Middle frontal gyrus (tissue), 1 donor: ENCODE measurements at regions not wholly inside any gene's neighbourhood (a gene's known extent, or its start where the extent isn't known, plus 50 kb on each side); places are given as distances from the start of the nearest gene placed in this dataset.
"Not testable (repeated sequence)": the region's sequence is repeated elsewhere in the genome, so short reads cannot be mapped to it uniquely, and the experiment has no call there.

ENCODE experiments used
- DNase-seq: peaks from one replicate; pipeline ENCODE4 v3.0.0-alpha.2; 2015; ENCODE audit warnings: low spot score; ENCODE audit errors: extremely low spot score

DNA sequence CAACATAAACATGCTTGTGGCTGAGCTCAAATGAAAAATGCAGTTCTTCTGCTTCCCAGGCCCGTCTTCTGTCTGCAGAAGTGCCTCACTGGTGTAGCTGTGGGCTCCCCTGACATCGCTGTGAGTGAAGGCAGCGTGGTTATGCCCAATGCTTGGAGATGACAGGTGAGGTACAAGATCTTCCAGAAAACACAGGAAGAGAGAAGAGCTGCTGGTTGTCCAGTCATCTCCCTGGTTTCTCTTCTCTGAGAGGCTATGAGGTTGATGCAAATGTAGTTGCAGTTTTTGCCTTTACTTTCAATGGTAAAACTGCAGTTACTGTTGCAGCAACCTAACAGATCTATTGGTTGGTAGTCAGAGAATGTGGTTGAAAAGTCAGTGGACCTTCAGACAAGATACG, 223.6 kb downstream of the GATA3 start:
- no peak for DNase-seq

DNA sequence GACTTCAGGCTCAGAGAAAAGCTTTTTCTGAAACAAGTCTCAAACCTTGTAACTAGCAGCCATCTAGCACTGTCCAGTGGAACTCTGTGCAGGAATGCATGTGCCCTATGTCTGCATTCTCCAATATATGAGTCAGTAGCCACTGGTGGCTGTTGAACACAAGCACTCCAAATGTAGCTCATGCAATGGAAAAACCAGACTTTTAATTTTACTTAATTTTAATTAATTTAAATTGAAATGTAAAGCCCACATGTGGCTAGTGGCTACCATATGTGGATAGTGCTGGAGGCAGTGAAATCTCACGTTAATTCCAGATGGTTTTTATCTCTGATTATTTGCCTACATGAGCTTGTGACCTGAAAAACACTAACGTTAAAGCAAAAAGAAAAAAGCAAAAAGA, 225.1 kb downstream of the GATA3 start:
- DNase-seq: no peak

DNA sequence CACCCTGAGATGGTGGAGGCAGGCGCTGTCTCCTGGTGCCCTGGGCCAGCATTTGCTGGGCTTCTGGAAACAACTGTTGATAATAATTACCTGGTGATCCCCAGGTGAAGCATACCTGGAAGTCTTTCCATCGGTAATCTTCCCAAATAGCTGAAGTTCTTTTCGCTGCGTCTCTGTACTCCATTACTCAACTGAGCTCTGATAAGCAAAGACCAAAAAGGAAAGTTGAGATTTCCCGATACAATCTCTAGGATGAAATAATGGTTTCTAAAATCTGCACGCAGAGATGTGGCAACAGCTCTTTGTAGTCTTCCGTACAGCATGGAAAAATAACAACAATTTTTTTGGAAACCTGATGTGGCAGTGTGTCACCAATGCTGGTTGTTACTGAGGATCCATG, 226.5 kb downstream of the GATA3 start:
- no peak for DNase-seq

DNA sequence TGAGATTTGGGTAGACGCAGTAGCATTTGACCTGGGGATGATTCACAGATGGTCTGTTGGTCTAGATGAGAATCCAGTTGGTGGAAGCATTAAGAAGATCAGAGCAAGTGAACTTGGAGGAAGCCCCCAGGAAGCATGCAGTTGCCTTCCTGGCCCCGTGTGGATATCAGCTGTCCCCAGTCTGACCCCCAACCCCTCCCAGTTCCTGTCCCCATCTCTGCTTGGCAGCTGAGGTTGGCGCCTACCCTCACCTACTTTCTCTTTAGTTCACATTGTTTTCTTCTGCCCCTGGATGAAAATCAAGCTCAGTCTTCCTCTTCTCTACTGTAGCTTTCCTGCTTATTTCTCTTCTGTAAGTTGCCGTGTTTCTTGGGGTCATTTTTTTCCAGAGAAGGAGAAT, 227.9 kb downstream of the GATA3 start:
- no peak for DNase-seq

DNA sequence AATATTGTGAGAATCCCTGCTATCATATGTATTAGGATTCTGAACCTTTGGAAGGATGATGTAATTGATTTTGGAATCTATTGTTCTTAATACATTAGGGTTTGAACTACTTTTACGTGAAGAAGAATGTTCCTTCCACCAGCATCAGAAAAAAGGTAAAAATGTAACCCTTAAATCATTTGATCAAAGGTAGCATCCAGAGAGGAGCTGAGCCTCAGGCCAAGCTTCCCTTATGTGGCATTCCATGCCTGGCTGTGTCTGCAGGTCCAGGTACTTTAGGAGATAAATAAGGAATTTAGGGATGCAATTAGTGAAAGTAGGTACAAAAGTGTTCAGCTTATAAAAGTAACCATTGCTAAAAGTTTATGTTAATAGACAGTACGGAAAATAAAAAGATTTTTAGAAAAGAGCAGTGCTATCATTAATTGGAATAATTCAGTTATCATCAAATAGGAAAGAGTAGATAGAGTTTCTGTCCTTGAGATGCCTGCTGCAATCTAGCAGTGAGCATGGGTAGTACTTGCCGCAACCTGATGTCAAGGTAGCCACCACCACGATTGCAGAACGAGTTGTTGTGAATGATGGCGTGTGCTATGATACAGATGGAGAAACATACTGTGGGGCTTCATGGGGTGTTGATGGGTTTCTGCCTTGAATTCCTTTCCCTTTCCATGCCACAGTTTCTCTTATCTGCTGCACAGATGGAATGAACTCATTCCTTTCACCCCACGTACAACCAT, 228.8 kb downstream of the GATA3 start:
- no peak for DNase-seq

DNA sequence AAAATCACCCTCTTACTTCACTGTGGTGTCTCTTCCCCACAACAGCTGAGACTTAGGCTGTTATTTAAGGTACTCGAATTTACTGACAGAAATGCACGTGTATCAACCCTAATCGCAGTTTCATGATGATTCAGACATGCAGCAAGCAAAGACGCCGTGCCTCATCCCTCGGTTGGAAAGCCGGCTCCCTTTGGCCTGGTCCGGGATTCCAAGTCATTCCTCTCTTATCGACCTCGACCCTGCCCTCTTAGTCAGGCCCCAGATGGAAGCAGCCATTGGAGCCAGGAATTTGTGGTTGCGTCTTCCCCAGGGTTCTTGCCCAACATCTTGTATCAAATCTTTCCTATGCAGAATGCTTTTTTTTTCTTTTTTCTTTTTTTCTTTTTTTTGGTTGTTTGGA, 229.5 kb downstream of the GATA3 start:
- no peak for DNase-seq

DNA sequence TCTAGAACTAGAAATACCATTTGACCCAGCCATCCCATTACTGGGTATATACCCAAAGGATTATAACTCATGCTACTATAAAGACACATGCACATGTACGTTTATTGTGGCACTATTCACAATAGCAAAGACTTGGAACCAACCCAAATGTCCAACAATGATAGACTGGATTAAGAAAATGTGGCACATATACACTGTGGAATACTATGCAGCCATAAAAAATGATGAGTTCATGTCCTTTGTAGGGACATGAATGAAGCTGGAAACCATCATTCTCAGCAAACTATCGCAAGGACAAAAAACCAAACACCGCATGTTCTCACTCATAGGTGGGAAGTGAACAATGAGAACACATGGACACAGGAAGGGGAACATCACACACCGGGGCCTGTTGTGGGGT, 231.5 kb downstream of the GATA3 start:
- not testable (repeated sequence) for DNase-seq

DNA sequence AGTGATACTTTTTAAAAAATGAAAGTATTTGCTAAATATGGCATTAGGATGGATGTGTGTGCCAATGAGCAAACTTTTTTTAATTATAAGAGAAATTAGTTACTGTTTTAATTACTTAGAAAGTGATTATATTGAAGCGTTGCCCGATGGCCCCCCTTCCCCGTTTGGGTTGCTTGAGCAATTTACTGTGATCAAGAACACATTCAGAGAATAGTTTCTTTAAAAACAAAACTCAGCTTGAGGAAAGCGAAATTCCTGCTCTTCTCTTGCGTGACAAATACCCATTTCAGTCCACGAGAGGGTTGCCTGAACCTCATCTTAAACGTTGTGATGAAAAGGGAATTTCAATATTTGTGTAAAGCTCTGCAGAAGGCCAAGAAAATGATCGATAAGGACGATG, 234.1 kb downstream of the GATA3 start:
- no peak for DNase-seq

DNA sequence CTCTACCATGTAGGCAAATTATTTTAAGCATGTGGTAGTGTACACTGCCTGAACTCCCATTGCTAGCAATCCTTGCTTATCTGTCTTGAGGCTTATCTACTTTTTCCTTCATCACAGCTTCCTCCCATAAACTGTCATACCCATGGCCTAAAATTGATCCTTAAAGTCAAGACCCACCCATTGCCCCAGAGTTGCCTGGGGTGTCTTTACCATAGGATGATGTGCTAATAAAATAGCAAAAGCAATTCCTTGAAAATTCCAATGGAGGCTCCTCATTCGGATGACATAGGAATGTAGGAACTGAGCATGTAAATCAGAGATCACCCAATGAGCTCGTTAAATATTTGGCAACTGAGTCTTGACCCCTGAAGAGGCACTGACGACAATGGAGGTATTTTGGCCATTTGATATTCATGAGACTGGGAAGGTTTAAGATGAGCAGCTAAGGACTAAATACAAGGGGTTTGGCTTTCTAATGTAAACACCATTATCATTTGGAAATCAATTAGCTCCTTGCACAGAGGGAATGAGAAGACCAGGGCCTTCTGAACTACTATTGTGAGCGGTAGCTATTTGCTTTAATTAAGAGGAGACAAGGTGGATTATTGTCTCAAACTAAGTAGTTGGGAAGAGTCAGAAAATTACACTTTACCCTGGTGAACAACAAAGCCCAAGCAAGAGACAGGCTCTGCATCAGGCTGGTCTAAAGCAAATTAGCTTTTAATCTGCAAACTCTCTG, 234.9 kb downstream of the GATA3 start:
- no peak for DNase-seq

DNA sequence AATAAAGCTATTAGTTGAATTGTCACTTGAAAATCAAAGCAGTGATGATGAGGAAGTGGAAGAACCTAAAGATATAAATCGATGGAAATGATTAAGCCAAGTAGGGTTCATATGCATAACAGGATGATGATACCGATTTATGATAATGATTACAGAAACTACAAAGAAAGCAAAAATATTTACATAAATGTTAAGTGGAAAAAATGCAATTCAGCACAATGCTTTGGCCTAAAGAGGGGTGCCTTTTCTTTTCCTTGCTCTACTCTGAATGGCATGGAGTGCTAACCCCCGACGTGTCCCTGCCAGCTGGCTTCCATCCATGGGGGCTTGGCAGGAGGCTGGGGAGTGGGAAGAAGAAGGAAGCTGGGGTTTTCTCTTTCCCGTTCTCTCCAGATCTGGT, 240.3 kb downstream of the GATA3 start:
- DNase-seq: no peak

DNA sequence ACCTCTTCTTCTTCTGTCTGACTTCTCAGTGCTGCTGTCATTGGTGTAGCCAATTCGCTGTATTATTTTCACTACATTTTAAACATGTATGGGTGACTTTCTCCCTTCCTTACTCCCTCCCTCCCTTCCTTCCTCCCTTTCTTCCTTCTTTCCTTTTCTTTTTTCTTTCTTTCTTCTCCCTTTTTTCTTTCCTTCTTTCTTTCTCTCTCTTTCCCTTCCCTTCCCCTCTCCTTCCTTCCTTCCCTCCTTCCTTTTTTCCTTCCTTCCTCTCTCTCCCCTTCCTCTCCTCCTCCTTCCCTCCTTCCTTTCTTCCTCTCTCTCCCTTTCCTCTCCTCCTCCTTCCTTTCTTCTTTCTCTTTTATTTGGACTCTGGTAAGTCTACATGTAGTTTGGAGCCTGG, 240.8 kb downstream of the GATA3 start:
- no peak for DNase-seq

DNA sequence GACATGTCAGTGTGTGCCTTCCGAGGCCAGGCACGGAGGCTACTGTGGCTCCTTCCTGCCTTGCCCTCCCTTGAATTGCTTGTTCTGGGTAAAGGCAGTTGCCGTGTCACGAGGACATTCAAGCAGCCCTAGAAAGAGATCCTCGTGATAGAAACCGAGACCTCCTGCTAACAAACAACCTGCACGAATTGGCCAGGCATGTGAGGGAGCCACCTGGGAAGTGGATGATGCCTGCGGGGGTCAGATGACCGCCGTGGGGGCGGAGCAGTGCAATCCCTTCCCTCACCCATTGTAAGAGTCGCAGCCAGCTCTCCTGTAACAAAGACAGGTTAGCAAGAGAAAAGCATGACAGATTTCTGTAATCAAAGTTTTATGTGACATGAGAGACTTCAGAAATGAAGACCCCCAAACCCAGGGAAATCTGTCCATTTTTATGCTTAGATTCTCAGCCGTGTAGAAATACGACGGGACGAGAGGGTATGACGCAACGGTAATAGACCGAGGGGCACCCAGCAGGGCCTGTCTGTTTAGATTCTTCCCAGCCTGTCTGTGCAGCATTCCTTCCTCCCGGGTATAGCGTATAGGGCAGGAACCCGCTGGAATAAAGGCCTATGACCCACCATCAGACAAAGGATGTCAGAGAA, 241.7 kb downstream of the GATA3 start:
- no peak for DNase-seq

DNA sequence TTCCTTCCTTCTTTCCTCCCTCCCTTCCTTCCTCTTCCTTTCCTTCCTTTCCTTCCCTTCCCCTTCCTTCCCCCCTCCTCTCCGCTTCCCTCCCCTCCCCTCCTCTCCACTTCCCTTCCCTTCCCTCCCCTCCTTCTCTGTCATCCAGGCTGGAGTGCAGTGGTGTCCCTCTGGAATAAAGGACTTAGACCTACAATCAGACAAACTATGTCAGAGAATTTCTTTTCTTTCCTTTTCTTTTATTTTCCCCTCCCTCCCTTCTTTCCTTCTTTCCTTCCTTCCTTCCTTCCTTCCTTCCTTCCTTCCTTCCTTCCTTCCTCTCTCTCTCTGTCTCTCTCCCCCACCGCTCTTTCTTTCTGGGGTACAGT, 242.2 kb downstream of the GATA3 start:
- DNase-seq: no peak

DNA sequence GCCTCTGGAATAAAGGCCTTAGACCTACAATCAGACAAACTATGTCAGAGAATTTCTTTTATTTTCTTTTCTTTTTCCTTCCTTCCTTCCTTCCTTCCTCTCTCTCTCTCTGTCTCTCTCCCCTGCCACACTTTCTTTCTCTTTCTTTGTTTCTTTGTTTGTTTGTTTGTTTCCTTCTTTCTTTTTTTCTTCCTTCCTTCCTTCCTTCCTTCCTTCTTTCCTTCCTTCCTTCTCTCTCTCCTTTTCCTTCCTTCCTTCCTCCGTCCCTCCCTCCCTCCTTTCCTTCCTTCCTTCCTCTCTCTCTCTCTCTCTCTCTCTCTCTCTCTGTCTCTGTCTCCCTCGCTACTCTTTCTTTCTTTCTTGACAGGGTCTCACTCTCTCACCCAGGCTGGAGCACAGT, 242.6 kb downstream of the GATA3 start:
- no peak for DNase-seq

DNA sequence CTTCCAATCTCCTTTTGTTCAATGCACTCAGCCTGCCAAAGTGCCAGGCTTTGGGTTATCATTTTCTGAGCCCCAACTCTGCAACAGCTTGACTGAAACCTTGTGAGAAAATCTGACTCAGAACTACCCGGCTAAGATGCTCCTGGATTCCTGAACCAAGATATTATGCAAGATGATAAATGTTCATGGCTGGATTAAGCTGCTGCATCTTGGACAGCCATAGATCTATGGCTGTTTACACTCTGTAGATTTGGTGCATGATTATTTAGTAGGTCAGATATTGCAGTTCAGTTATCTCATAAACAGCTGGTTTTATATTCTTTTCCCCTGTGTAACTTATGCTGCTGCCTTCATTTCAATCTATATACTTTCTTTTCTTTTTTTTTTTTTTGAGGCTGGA, 243.5 kb downstream of the GATA3 start:
- no peak for DNase-seq

DNA sequence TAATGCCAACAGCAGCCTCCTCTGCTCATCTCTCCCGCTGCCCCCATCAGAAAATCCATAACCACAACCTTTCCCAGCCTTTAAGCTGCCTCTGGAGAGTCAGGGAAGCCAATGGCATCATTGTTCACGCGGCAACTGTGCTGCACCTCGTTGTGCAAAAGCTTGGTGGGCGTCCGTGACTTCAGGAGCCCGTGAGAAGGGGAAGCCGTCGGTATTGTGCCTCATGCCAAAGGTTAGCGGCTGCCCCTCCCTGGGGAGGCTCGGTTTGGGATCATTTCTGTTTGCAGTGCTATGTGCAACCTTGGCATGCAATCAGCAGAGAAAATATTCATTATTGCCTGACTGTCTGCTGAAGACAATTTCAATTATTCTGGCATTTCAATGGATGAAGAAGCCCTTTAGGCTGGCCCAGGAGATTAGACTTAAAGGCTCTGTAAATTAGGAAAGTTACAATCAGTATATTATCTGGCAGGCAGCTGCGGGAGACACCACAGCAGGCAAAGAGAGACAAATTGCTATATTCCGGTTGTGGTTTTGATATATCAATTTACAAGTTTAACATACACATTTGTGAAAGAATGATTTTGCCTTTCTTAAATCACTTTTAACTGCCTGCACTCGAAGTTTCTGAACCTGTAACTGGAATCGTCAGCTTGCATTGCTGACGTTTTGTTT, 244.5 kb downstream of the GATA3 start:
- no peak for DNase-seq

DNA sequence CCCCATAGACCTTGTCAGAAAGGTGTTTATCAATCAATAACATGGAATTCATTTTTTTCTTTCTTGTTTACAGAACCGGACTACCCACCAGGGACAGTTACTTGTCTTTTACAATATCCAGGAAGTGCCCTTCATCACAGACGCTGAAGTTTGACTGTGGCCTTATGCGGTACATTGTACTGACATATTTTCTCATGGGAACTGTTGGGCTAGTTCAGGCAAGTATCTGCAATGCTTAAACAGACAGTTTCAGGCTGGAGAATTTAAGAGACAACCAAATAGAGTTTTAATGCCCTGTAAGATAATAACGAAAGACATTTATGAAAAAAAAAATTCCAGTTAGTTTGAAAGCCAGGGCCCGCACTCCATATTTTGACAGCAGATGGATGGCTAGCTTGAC, 246.4 kb downstream of the GATA3 start:
- no peak for DNase-seq

DNA sequence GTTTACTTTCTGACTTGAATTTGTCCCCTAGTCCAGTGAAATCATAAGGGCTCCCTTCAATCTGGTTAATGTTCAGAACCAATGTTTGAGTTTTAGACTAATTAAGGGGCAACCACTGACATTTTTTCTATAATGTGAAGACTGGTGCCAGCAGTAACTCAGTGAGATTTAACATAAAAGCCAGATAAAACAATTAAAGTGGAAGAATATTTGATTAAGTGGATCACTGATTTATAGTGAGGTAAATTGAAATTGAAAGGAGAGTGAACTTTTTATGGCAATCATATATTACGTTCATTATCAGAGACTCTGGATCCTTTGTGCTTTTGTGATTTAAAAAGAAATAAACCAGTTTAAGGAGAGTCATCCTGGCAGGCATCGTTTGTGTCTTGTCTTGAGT, 246.8 kb downstream of the GATA3 start:
- DNase-seq: no peak

DNA sequence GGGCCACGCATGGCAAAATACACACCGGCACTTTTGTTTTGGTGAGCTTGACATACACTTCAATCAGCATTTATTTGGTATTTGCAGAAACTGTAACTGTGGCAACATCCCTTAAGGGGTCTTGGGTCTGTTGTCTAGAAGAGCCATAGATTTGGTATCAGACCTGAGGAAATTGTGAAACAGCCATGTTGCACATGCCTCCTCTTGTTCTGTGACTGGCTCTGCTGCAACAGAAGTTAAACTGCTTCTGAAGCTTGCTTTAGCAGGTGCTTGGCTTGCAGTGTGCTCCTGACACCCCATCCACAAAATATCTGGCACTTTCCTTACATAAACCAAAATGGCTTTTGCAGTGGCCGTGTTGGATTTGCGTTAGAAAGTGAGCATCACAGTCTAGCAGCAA, 247.3 kb downstream of the GATA3 start:
- no peak for DNase-seq

DNA sequence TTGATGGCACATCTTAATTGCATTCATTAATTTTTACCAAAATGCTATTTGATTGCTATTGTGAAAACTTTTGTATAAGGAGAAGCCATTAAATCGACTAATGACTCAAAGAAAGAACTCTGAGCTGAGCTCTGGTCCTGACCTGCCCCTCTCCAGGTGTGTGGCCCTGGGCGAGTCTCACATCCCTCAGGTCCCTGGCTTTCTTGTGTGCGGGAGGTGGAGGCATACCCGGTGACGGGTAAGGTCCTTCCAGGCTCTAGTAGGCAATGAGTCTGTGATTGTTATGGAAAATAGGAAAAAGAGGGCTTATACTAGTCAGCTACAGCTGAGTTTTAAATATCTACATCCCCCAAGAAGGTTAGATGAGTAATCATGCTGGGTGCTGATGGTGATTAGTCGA, 248.1 kb downstream of the GATA3 start:
- no peak for DNase-seq

DNA sequence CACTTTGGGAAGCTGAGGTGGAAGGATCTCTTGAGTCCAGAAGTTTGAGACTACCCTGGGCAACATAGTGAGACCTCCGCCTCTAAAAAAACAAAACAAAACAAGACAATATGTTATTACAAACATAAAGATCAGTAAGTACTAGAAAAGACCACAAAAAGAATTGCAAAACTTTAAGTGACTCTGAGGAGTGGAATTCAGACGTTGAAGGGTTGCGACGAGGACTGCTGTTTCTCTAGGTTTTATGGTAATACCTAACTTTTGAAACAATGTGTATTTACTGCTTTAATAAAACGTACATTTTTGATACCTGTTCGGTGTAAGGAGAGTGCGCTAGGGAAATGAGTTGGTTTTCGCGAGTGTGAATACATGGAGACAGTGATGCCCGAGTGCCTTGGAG, 250.4 kb downstream of the GATA3 start:
- no peak for DNase-seq
